Umbilical cord (tissue), 1 donor: ENCODE measurements at regions not wholly inside any gene's neighbourhood (a gene's known extent, or its start where the extent isn't known, plus 50 kb on each side); places are given as distances from the start of the nearest gene placed in this dataset.
A peak's percentile ranks its signal among the peaks of the same experiment; 100 is the strongest.
"Not testable (repeated sequence)": the region's sequence is repeated elsewhere in the genome, so short reads cannot be mapped to it uniquely, and the experiment has no call there.

Experiments used
- DNase-seq: peaks from one replicate; pipeline ENCODE4 v3.0.0-alpha.2; 2015; ENCODE audit warnings: low spot score

DNA sequence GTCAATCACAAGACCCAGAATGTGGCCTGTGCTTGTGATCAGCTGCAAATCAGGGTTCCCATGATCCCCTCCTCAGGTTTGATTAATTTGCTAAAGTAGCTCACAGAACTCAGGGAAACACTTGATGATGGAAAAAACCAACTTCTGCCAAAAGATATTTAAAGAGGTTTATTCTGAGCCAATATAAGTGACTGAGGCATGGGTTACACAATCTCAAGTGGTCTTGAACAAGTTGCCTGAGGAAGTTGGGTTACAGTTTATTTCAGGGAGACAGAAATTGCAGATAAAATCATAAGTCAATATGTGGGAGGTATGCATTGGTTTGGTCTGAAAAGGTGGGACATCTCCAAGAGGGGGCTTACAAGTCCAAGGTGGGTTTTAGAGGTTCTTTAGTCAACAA lies 243.1 kb downstream of the S1PR1 start:
- DNase-seq, result no peak

DNA sequence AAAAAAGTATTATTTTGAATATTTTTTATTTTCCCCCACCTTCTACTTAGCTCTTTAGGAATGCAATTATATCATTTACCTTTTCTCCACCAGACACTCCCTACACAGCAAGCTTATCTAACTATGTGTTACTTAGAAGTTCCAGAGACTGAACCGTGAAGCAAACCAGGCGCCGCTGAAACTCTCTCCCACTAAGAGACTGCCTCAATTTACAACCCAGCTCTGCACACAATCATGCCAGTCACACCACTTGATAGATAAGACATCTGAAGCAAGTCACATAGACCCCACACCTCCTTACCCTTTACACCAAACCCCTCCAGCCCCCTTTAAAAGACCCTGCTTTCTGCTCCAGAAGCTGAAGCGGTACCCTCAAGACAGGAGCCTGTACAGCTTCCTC lies 245.5 kb downstream of the S1PR1 start:
- DNase-seq, result peak; percentile 56

DNA sequence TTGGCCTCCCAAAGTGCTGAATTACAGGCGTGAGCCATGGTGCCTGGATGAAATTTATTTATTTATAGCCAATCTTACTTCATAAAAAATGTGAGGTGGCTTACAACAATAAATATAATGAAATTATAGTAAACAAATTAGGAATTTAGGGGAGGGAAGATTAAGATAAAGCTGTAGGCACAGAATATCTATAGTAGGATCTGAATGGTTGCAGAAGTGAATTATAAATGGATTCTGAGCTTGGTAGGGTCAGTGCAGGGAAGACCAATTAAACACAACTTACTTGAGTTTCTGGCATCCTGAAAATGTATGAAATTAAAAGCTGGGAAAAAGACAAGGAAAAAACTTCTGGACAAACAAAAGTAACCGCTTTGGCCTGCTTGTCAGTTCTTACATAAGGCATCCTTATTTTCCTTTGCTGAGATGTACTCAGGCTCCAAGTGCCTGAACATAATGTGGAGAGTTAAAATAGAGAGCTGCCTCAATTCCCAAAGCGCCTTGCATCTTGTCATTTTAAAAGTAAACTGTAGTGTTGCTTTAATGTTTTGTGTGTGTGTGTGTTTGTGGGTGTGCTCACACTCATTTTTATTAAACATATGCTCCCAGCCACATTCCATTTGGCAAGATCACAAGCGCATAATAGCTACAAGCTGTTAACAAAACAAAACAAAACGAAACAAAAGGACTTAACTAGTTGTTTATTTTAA lies 247.3 kb downstream of the S1PR1 start:
- no peak for DNase-seq

DNA sequence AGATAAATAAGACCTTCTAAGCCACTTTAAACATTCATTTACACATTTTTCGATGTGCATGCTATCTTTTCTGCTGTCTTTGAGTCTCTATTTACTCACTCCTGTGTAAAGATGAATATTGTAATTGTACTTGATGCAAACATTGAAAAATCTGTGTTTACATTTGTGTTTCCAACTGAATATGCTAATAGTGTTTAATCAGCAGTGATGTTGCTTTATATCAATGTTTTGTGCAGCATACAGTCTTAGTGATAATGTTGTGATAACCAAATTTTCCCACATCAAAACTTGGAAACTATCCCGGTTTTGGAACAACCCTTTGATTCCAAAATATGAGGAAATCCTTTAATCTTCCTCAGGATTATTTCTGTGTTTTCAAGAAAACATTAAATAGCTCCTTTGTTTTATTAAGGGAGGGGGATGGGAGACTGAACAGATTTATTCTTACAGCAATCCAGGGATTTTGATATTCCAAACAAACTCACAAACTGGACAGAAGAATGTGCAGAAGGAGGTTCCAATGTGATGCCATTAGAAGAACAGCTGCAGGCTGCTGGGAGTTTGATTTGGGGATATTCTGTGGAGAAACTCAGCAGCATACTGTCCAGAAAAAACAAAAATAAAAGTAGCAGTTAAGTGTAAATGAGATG lies 248.0 kb downstream of the S1PR1 start:
- DNase-seq, result peak; percentile 74

DNA sequence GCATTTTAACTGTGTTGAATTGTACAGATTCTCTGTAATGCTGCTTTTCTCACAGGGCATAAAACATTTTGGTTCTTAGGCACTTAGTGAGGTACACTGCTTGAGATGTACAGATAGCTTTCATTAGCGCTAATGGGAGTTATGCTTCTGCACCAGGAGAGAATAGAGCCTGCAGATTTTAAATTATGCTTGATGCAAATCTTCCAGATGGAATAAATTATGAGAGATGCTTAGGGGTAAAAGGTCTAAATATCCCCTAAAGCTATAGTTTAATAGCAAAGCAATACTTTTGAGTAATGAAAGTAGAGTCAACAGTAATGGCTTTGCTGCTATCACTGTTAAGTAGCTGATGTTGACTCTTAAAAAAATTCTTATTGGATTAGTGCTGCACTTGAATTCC lies 248.9 kb downstream of the S1PR1 start:
- DNase-seq, result no peak

- not testable (repeated sequence) for DNase-seq
These were observed 255.3 kb downstream of the S1PR1 start for GRCh38 chr1:101492144-101492543.

GRCh38 chr1:101493920-101494319 lies 257.1 kb downstream of the S1PR1 start:
- DNase-seq, result not testable (repeated sequence)

GRCh38 chr1:101496109-101496508 lies 259.3 kb downstream of the S1PR1 start:
- no peak for DNase-seq

GRCh38 chr1:101497881-101498559 lies 261.2 kb downstream of the S1PR1 start:
- DNase-seq, result no peak

- DNase-seq, result not testable (repeated sequence)
These were observed 267.3 kb downstream of the S1PR1 start for GRCh38 chr1:101504106-101504505.

- not testable (repeated sequence) for DNase-seq
These were observed 268.4 kb downstream of the S1PR1 start for GRCh38 chr1:101505240-101505639.

DNA sequence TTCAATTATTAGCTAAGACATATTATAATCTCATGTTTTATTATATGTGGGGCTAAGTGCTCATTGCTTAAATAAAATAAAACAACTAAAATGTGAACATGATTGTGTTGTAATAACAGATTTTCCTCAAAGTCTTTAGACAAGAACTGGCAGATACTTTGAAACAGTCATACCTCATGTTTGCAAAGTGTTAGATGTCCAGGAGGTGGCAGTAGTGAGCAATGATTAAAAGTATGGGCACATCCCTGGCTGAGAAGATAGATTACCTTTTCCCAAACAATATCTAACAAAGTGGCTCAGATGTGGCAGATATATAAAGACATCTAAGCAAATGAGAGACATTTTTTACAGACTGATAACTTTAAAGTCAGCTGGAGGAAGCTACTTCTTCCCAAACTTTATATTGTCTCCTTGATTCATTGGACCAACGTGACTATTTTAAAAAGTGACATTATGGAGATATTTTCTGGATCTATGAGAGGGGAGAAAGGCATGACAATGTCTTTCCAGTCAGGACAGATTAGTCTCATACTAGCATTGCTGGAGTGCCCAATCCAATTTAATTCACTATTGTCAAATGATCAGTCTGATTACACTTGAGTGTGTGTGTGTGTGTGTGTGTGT lies 269.8 kb downstream of the S1PR1 start:
- peak; percentile 37 for DNase-seq

GRCh38 chr1:101507547-101507971 lies 270.7 kb downstream of the S1PR1 start:
- peak; percentile 13 for DNase-seq

GRCh38 chr1:101508913-101509312 lies 272.1 kb downstream of the S1PR1 start:
- no peak for DNase-seq

- no peak for DNase-seq
These were observed 272.6 kb downstream of the S1PR1 start for GRCh38 chr1:101509370-101509769.

DNA sequence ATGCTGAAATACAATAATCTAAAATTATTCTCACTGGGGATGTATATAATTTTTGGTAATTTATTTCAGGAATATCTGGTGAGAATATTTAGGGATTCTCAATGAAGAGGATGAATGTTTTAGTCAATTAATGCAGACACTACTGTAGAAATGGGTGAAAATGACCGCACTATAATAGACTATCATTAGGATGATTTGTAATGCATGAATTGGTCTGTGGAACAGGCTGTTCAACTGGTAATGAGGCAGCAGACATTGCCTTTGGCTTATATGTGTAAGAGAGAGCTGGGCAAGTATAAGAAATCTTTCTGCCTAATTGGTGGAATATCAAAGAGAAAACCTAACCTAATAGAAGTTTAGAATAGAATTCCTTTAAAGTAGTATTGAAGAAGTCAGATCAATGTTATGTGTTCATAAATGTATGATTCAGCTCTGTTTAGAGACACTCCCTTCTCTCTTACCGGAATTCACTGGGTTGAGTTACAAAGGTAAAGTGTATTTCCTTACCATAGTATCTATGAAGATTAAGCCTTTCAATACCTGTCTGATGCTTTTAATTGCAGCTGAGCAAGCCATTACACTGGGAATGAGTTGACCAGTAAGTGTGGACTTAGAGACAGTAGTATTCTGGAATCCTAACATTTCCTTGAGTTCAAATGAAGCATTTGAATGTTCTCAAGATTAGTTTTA lies 274.5 kb downstream of the S1PR1 start:
- DNase-seq, result no peak

DNA sequence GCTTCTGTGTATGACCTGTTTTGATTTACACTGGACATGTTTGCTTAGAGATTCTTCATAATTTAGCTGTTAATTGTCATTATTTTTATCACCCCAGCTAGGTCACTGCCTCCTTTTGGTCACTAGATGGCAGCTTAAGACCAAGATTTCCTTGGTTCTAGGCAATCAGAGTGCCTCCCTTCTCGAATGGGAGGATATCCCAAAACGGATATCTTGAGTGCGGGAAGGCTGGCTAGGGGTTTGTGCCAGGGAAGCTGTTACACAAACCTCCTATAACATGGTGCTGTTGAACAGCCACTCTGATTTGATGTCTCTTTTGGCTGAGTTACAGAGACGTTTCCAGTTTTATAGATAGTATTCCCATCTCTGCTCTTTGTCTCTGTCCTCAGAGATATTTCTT lies 283.5 kb downstream of the S1PR1 start:
- DNase-seq, result peak; percentile 51

DNA sequence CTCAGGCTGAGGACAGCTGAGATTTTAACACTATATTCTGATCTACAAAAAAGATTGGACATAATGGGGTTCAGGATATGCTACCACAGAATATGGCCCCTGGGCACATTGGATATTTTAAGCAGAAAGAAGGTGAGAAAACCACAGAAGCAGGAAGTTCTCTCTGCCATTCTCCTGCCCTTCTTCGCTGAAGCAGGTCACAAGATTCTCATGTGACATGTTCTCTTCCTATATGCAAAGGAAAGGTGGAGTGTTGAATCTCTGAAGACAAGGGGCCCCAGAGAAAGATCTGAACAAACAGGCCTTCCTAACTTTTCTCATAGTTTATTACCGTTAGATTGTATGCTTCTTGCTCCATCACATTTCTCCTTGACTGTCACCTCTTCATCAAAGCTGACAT lies 285.7 kb downstream of the S1PR1 start:
- no peak for DNase-seq

DNA sequence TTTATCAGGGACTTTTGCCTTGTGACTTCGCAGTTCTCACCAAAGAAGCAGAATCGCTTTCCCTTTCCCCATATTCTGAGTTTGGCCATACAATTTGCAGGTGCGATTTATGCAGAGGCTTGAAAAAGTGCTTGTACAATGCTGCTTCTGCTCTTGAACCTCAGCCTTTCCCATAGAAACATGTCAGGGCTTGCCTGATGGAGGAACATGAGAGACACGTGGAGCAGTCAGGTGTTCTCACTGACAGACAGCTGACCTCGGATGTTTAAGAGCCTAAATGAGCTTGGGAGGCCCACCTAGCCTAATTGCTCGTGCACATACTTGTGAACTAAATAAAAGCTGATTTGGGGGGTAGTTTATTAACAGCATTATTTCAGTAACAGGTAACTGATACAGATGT lies 290.0 kb downstream of the S1PR1 start:
- no peak for DNase-seq

- DNase-seq, result no peak
These were observed 295.6 kb downstream of the S1PR1 start for GRCh38 chr1:101532377-101532776.

GRCh38 chr1:101540161-101540560 lies 303.3 kb downstream of the S1PR1 start:
- no peak for DNase-seq

- no peak for DNase-seq
These were observed 310.1 kb downstream of the S1PR1 start for GRCh38 chr1:101546885-101547284.
